Gastrocnemius medialis (tissue), 4 donors: ENCODE measurements at regions not wholly inside any gene's neighbourhood (a gene's known extent, or its start where the extent isn't known, plus 50 kb on each side); places are given as distances from the start of the nearest gene placed in this dataset.

Experiments
- ATAC-seq, 2 donors: fragments of 150-250 bp; one replicate each; pipeline ENCODE4 v1.9.1; 2016
- DNase-seq, 2 donors: peaks; one replicate each; pipeline ENCODE4 v3.0.0-alpha.2; 2019
- H3K27ac ChIP-seq, 4 donors: fragments of 200-600 bp; sonication (generic); 1 replicate in 1 of 4; 2 replicates in 3 of 4; pipeline ENCODE4 v1.5.1; 2016 to 2018; ENCODE audit warnings: mild to moderate bottlenecking in 2 of 4, moderate library complexity in 1 of 4
- H3K27me3 ChIP-seq, 3 donors: fragments of 200-600 bp; sonication (generic) in 2 of 3; 1 replicate in 1 of 3; 2 replicates in 2 of 3; pipeline versions ENCODE4 v1.5.1 to v1.6.0; 2016 to 2019; ENCODE audit warnings: mild to moderate bottlenecking in 1 of 3, moderate library complexity in 1 of 3
- H3K36me3 ChIP-seq, 2 donors: fragments of 200-600 bp; sonication (generic) in 1 of 2; one replicate each; pipeline ENCODE4 v1.5.1; 2017 to 2018
- H3K4me1 ChIP-seq, 2 donors: fragments of 200-600 bp; sonication (generic) in 1 of 2; one replicate each; pipeline ENCODE4 v1.5.1; 2016 to 2017; ENCODE audit warnings: mild to moderate bottlenecking in 2 of 2
- H3K4me3 ChIP-seq, 4 donors: fragments of 200-600 bp; sonication (generic) in 3 of 4; 1 replicate in 1 of 4; 2 replicates in 3 of 4; pipeline ENCODE4 v1.5.1; 2016 to 2019; ENCODE audit warnings: mild to moderate bottlenecking in 2 of 4
- H3K9me3 ChIP-seq, 3 donors: fragments of 200-600 bp; sonication (generic) in 2 of 3; 1 replicate in 1 of 3; 2 replicates in 2 of 3; pipeline ENCODE4 v1.5.1; 2016 to 2019
- CTCF ChIP-seq, 5 experiments: fragments of 450-650 bp in 3 of 5; fragments of 200-600 bp in 2 of 5; sonication (generic) in 2 of 5; IDR thresholded peaks in 4 of 5; conservative IDR thresholded peaks in 1 of 5; 1 replicate in 4 of 5; 2 replicates in 1 of 5; pipeline ENCODE4 v1.5.1; 2016 to 2019; ENCODE audit warnings: antibody characterized with exemption in 5 of 5, mild to moderate bottlenecking in 3 of 5, moderate library complexity in 3 of 5
- POLR2A ChIP-seq, 2 donors: fragments of 450-650 bp; IDR thresholded peaks; one replicate each; pipeline ENCODE4 v1.6.1; 2017; ENCODE audit warnings: antibody characterized with exemption in 2 of 2, mild to moderate bottlenecking in 2 of 2, moderate library complexity in 2 of 2
- in situ Hi-C, 4 donors: fragments of 200-750 bp; cut with MboI; loops; one replicate each; pipeline versions ENCODE4 v1.15.0 to v1.8.0; 2017; ENCODE audit warnings: low sequenced_read_pairs in 4 of 4
- intact Hi-C: fragments of 100-400 bp; cut with DNase I; formaldehyde crosslinking; loops from one replicate; pipeline ENCODE4 v1.15.1; 2023; ENCODE audit warnings: low total_unique reads

- H3K27me3 ChIP-seq, result no peaks in the 10 kb centered on the region
- H3K9me3 ChIP-seq, result no peaks in the 10 kb centered on the region
- no peak for DNase-seq
- intact Hi-C loops, result no loop called here
- H3K4me3 ChIP-seq, result no peak overlapping the region
- no peaks in the 10 kb centered on the region for H3K4me1 ChIP-seq
- in situ Hi-C loops, result no loop called here
- TF ChIP-seq POLR2A (IDR thresholded peaks at IDR 0.05) (no peak), CTCF (IDR thresholded peaks at IDR 0.05 in 4 of 5, conservative IDR thresholded peaks at IDR 0.05 in 1 of 5) (no peak)
- H3K27ac ChIP-seq, result no peak overlapping the region
- no peak for ATAC-seq
- no peaks in the 10 kb centered on the region for H3K36me3 ChIP-seq
These were observed 611.0 kb downstream of the TSN start for GRCh38 chr2:122366427-122366826.

- H3K27ac ChIP-seq, result no peak overlapping the region
- no peaks in the 10 kb centered on the region for H3K36me3 ChIP-seq
- H3K9me3 ChIP-seq, result no peaks in the 10 kb centered on the region
- no peak for TF ChIP-seq CTCF (IDR thresholded peaks at IDR 0.05 in 4 of 5, conservative IDR thresholded peaks at IDR 0.05 in 1 of 5)
- TF ChIP-seq POLR2A (IDR thresholded peaks at IDR 0.05), result no peak
- H3K4me1 ChIP-seq, result no peaks in the 10 kb centered on the region
- DNase-seq, result no peak
- no peaks in the 10 kb centered on the region for H3K27me3 ChIP-seq
- H3K4me3 ChIP-seq, result no peak overlapping the region
- intact Hi-C loops, result no loop called here
- ATAC-seq, result no peak
- in situ Hi-C loops, result no loop called here
These were observed 611.7 kb downstream of the TSN start for GRCh38 chr2:122366969-122367645.

- H3K36me3 ChIP-seq, result no peaks in the 10 kb centered on the region
- no peaks in the 10 kb centered on the region for H3K4me1 ChIP-seq
- H3K9me3 ChIP-seq, result no peaks in the 10 kb centered on the region
- ATAC-seq, result no peak
- no peak overlapping the region for H3K4me3 ChIP-seq
- in situ Hi-C loops (no loop called here), intact Hi-C loops (no loop called here)
- no peaks in the 10 kb centered on the region for H3K27me3 ChIP-seq
- no peak for DNase-seq
- TF ChIP-seq CTCF (IDR thresholded peaks at IDR 0.05 in 4 of 5, conservative IDR thresholded peaks at IDR 0.05 in 1 of 5) (no peak), POLR2A (IDR thresholded peaks at IDR 0.05) (no peak)
- no peak overlapping the region for H3K27ac ChIP-seq
These were observed 612.2 kb downstream of the TSN start for GRCh38 chr2:122367646-122368010.

GRCh38 chr2:122368576-122369243 lies 613.3 kb downstream of the TSN start:
- Histone ChIP-seq H3K4me3 (no peak overlapping the region), H3K27me3 (no peaks in the 10 kb centered on the region), H3K36me3 (no peaks in the 10 kb centered on the region), H3K27ac (no peak overlapping the region), H3K9me3 (no peaks in the 10 kb centered on the region), H3K4me1 (no peaks in the 10 kb centered on the region)
- intact Hi-C loops (no loop called here), in situ Hi-C loops (no loop called here)
- DNase-seq, result no peak
- TF ChIP-seq CTCF (IDR thresholded peaks at IDR 0.05 in 4 of 5, conservative IDR thresholded peaks at IDR 0.05 in 1 of 5) (no peak), POLR2A (IDR thresholded peaks at IDR 0.05) (no peak)
- ATAC-seq, result no peak
